ENCODE measurements at regions not wholly inside any gene's neighbourhood (a gene's known extent, or its start where the extent isn't known, plus 50 kb on each side); places are given as distances from the start of the nearest gene placed in this dataset.

DNA sequence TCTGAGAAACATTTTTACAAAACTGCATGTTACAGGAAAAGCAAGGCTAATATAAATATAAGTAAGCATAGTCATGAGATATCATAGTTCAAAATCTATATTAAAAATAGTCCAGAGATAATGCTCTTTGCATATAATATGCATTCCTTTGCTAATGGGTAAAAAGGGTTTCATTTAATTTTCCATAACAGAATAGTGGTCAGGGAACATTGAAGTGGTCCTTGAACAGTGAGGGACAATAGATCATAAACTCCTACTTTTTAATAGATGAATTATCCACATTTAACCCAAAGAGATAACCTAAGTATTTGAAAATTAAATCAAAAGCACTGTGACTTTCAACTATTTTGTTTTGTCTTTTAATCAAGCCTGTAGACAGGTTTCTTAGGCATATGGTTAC is 243.1 kb upstream of the ADGRB3 start:
- DNase-seq: no peak

DNA sequence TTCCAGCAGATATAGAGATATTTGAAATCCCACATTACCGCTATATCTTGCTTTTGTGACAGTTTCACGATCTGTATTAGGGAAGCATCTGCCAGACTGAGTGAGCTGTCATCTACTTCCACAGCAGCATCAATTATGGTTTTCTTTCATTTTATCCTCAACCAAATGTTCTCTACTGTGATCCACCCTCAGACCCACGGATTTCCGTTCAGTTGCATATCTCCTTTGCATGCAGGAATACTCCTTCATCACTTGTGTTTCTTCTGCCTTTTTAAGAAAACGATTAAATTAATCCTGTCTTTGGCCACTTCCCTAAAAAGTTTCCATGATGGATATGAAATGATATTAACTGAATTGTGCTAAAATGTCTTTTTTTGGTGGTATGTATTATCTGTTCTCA is 262.1 kb upstream of the ADGRB3 start:
- peak in 1 of 58 donors; percentile 17 for DNase-seq

DNA sequence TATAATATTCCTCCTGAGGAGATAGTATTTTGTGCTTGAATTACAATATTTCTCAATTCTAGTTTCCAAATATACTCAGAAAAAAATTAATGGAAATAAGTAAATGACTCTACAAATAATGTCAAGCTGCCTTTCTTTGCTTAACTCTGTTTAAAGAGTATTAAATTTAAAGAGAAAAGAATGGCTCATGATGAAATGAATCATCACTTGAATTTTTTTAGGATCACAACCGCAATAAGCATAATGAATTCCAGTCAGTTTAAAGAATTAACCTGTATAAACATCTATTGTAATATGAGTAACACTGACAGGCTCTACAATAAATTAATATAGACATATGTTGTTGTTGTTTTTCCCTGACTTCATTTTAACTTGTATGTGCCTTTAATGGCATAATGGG is 266.2 kb upstream of the ADGRB3 start:
- no peak for DNase-seq

DNA sequence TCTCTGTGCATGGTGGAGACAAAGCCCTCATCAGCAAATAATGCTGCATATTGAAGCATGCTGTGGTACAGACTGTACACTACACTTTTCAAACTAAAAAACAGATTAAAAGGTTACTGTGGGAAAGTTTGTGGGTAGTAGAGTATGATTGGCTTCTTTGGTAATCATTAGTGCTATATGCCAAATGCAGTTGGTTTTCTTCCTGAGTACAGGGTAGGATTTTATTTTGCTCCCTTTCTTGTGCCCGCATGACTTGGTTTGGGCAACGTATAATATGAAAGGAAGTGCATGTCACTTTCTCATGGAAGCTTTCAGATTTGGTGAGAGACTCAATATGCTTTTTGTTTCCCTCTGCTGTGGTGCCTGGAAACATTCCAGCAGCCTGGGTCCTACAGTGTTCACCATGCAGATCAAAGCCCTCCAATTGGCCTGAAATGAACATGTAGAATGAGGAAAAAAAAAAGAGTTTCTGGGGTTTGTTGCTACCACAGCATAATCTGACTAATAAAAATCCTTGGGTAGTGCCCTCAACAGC is 270.7 kb upstream of the ADGRB3 start:
- DNase-seq: no peak

DNA sequence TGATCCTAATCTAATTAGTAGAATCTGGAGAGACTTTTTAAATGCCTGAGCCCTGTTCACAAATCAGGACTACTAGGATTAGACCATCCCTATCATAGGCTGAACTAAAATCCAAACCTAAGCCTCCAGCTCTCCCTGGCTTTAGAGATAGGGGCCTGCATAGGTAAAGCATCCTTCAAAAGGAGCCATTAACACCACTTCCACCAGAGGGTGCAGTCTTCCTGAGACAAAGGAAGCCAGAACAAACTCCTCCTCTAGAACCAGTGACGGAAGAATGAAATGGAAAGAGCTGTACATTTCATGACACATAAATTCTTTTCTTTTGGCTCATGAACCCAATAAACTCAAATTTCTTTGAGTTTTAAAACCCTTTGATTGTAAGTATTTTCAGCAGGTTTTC is 291.2 kb upstream of the ADGRB3 start:
- peak in 6 of 58 donors; percentile 1 to 9 (median 2) for DNase-seq

DNA sequence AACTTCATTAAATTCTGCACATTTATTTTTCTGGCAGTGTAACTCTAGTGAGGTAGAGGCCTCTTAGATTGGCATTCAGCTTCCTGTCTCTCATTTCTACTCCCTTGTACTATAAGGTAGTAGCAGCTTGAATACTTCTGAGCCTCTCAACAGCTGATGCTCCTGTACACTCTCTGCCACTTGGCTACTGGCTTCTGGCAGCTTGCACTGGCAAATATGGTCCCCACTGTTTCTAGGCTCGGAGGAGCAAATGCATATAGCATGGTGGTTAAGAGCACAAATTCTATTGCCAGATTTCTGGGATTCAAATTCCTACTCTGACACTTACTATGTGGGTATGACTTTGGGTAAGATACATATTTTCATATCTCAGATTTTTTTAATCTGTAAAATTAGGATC is 292.8 kb upstream of the ADGRB3 start:
- no peak for DNase-seq

DNA sequence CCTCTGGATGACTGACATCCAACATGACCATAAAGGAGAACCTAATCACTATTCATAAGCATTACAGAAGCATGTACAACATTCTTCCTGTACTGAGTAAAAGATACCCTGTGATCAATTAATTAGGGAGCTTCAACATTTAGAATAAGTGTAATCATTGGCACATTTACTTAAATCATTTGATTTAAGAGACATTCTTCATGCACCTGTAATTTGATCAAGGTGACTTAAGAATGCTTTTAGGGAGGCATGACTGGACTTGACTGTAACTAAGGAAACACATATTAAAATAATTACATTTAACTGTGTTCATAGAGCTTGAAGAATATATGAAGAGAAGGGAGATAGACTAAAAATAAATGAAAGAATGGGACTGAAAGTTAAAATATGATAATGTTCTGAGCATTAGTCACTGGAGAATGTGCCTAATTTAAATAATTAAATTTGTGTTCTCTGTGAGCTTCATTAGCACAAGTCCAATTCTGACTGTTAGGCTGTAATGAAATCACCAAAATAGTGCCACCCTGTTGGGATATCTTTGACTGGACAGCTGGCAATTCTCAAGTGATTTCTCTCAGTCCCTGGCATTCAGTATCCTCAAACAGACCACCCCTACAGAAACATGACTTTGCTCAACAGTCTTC is 295.5 kb upstream of the ADGRB3 start:
- DNase-seq: no peak

DNA sequence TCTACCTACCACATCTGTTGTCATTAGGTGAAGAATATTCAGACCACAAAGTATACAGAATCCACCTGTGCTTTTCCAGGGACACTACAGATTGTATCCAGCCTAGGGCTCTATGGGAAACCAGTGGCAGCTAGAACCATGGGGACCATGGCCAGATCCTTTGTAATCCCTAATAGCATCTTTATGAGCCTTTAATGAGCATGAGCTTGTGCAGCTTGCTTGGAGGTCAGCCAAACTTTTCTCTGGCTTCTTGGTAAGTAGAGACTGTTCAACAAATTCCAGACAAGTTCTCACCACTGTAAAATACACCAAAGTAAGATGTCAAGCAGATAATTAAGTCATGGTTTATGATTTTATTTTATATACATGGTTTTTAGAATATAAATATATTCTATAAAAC is 301.6 kb upstream of the ADGRB3 start:
- peak in 2 of 58 donors; percentile 4 to 27 for DNase-seq

DNA sequence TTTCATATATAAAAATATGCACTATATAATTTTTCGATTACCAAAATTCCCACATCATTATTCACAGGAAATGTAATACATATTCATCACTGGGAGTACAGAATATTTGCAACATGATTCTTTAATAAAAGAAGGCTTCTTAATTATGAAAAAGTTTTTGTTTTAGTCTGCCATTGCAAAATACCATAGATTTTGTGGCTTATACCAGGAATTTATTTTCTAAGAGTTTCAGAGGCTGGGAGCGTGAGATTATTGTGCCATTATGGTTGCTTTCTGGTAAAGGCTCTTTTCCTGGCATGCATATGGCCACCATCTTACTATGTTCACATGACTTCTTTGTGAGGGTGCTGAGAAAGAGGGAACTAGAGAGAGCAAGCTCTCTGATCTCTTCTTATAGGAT is 306.9 kb upstream of the ADGRB3 start:
- DNase-seq: no peak

DNA sequence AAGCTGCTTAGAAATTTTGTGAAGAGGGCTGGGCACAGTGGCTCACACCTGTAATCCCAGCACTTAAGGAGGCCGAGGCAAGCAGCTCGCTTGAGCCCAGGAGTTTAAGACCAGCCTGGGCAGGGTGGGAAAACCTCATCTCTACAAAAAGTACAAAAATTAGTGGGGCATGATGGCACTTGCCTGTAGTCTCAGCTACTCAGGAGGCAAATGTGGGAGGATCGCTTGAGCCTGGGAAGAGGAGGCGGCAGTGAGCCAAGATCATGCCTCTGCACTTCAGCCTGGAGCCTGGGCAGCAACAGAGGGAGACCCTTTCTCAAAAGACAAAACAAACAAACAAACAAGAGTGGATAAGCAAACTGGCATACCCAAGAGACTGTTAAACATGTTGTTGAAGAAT is 308.3 kb upstream of the ADGRB3 start:
- DNase-seq: no peak

DNA sequence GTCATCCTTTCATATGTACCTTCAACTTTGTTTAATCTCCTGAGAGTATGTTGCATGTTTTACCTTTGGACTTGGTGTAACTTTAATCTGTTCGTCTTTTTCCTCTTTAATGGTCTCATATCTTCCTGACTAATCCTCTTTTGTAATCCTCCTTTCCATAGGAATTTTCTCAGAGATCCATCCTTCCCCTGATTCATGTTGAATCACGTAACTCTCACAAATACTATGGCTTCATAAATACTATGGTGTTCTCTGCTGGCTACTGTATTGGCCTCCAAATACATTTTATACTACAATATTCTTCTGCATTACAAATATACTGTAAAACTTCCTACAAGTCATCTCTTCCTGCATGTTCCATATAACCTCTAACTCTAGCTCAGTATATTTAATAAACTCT is 317.7 kb upstream of the ADGRB3 start:
- DNase-seq: no peak

DNA sequence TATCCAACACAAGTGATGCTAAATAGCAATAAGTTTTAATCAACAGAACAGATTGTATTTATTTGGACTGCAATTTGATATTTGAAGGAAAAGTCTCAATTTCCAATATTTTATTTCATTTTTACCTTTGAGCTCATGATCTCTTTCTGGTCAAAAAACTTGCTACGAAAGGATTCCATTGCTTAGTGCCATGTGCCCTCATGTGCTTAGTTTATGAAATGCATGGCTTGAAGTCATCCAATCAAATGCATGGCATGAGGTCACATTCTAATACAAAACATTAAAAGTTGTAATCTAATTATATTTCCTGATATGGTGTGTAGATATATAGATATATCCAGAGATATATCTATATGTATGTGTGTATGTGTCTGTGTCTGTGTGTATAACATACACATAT is 321.2 kb upstream of the ADGRB3 start:
- no peak for DNase-seq

DNA sequence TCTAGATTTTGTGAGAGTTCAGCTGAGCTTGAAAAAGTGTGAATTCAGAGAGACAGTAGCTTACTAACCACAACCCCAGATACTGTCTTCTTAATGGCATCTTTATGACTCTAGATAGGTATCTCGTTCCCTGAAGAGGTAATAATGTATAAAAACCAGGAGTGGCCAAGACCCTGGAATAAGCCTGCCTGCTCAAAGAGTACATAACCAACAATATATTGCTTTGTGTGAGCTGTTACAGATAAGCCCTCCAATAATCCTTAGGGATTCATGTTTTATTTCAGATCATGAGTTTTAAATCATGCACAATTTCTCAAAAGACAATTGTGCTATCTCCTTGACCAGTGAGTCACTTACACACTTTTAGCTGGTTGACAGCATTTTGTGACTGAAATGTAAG is 327.8 kb upstream of the ADGRB3 start:
- no peak for DNase-seq

DNA sequence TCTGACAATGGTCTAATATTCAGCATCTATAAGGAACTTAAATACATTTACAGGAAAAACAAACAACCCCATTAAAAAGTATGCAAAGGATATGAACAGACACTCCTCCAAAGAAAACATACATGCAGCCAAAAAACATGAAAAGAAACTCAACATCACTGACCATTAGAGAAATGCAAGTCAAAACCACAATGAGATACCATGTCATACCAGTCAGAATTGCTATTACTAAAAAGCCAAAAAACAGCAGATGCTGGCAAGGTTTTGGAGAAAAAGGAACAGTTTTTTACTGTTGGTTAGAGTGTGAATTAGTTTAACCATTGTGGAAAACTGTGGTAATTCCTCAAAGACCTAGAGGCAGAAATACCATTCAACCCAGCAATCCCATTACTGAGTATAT is 339.0 kb upstream of the ADGRB3 start:
- no peak for DNase-seq

DNA sequence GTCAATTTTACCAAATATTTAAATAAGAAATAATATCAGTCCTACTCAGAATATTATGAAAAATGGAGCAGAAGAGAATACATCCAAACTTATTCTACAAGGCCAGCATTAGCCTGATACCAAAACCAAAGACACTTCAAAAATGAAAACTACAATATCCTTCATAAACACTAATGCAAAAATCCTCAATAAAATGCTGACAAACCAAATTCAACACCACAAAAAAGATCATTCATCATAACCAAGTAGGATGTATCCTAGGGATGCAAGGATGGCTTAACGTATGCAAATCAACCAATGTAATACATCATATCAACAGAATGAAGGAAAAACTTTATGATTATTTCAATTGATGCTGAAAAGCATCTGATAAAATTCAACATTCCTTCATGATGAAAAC is 352.4 kb upstream of the ADGRB3 start:
- DNase-seq: no peak

DNA sequence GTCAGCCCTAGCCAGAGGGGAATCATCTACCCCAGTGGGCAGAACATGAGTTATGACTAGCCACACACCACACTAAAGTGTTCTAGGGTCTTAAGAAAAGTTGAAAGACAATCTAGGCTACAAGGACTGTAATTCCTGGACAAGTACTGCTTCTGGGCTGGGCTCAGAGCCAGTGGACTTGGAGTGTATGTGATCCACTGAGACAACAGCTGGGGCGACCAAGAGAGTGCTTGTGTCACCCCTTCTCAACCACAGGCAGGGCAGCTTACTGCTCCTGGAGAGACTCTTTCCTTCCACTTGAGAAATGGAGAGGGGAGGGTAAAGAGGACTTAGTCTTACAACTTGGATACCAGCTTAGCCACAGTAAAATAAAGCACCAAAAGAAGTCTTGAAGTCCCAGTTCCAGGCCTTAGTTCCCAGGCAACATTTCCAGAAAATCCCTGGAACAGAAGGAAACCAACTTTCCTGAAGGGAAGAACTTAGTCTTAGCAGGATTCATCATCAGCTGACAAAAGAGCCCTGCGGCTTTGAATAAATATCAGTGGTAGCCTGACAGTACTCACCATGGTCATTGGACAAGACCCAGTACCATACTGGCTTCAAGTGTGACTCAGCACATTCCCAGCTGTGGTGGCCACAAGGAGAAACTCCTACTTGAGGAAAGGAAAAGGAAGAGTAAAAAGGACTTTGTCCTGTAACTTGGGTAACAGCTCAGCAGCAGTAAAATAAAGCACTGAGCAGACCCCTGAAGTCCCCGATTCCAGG is 355.1 kb upstream of the ADGRB3 start:
- DNase-seq: no peak

DNA sequence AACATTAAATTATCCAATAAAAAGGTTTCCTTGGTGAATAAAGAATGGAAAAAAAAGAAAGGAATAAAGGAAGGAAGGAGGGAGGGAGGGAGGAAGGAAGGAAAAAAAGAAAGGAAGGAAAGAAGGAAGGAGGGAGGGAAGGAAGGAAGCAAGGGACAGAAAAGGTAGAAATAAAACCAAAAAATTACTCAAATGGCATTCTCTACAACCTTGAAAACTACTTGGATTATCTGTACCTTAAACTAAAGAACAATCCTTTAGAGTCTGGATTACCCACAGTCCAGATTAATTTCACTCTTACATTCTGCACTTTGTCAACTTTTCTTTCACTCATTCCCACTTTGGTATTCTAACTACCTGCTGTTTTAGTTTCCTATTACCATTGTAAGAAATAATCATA is 361.8 kb upstream of the ADGRB3 start:
- no peak for DNase-seq

DNA sequence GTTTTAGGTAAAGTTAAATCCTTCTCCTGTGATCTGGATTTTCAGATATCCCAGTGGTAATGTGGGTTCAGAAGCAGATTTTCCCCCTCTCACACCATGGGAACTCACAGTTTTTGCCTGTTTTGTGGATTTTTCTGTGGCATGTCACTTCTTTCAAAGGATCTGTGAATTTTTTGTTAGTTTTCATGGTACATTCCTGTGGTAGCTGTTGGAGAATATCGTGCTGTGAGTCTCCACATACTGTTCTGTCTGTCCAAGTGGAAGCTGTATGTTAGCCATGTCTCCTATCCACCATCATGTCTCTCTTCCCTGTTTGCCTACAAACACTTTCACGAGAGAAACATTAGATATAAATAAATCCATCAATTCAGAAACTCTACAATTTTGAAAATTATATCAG is 378.7 kb upstream of the ADGRB3 start:
- no peak for DNase-seq

DNA sequence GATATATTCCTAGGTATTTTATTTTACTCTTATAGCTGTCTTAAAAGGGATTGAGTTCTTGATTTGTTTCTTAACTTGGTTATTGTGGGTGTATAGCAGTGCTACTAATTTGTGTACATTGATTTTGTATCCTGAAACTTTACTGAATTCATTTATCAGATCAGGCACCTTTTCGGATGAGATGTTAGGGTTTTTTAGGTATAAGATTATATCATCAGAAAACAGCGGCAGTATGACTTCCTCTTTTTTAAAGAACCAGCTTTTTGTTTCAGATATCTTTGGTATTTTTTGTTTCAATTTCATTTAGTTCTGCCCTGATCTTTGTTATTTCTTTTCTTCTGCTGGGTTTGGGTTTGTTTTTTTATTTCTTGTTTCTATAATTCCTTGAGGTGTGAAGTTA is 382.4 kb upstream of the ADGRB3 start:
- no peak for DNase-seq

DNA sequence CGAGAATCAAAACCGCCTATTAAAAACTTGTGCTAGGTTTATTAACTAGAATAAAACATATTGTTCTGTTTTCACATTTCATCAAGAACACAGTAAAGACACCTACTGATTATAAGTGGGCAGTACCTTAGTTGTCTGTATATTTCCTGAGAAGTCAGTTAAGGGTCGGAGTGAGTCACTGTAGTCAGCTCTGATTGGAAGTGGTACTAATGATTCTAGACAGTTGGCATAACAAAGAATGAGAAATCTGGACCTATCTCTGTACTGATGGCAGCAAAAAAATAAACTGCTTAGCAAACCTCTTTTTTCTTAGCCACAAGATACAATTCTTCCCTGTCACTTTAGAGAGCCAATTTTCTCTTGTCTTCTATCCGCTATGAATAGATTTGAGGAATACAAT is 387.3 kb upstream of the ADGRB3 start:
- DNase-seq: no peak

DNA sequence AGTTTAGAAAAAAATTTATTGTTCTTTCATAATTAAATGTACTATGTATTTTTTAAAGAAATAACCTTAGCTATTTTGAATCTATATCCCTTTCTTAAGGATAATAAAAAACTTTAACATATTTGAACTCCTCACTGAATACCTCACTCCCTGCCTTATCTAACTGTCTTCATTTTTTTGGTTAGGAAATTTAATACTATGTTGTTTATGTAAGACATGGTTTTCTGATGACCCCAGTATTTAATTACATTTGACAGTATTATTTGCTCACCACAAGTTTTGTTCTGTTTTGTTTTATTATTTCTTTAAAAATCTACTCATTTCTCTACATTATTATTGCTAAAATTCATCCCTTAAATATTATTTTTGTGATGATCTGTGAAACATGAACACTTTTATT is 394.4 kb upstream of the ADGRB3 start:
- no peak for DNase-seq

DNA sequence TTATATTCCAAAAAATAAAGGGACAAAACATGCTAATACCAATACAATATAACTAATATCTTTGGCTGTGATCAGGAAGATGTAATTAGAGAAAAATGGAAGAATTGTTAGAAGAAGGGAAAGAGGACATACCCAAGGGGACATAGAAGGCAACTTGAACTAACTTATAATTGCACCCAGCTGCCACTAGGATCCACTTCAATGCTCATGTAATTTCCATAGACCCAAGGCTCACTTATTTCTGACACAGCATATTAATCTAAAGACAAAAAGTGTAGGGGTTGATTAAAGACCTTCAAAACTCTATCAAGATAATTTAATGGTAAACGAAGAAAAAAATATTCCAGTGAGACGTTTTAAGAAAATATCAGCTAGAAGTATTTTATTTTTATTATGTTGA is 396.0 kb upstream of the ADGRB3 start:
- no peak for DNase-seq

DNA sequence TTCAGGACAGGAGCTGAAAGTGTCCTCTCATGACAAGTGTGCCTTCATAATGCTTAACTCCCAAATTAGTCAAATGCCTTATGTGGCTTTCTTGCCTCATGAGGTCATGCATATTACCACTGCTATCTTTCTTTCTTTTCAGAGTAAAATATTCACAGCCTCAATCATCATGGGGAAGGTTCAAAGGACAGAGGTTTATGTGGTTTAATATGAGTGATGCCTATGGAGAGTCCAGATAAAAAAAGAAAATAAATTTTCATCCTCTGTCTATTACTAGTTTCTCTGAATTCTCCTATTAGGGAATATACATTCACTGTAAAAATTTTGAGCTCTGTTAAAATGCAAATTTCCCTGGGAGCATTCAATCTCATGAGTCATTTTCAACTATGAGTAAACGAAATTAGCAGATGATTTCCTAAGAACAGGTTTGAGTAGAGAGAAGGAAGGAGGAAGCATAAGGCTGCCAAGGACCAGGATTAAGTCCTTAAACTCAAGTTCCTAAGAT is 396.9 kb upstream of the ADGRB3 start:
- DNase-seq: no peak

All from anterior cingulate cortex (tissue), 58 donors.